Superior temporal gyrus (tissue), 1 donor: ENCODE measurements at regions not wholly inside any gene's neighbourhood (a gene's known extent, or its start where the extent isn't known, plus 50 kb on each side); places are given as distances from the start of the nearest gene placed in this dataset.
"Not testable (repeated sequence)": the region's sequence is repeated elsewhere in the genome, so short reads cannot be mapped to it uniquely, and the experiment has no call there.

ENCODE experiments used
- DNase-seq: peaks from one replicate; pipeline ENCODE4 v3.0.0-alpha.2; 2016; ENCODE audit errors: extremely low spot score

GRCh38 chr12:46492471-46493085, 120.0 kb upstream of the SLC38A2 start:
- no peak for DNase-seq

GRCh38 chr12:46491548-46491947, 119.0 kb upstream of the SLC38A2 start:
- no peak for DNase-seq

- DNase-seq, result no peak
These were observed 118.1 kb upstream of the SLC38A2 start for GRCh38 chr12:46490635-46491034.

GRCh38 chr12:46489951-46490388, 117.4 kb upstream of the SLC38A2 start:
- DNase-seq, result no peak

GRCh38 chr12:46487567-46488131, 115.1 kb upstream of the SLC38A2 start:
- no peak for DNase-seq

- no peak for DNase-seq
These were observed 114.0 kb upstream of the SLC38A2 start for GRCh38 chr12:46486588-46486987.

- DNase-seq, result no peak
These were observed 113.3 kb upstream of the SLC38A2 start for GRCh38 chr12:46485853-46486252.

- no peak for DNase-seq
These were observed 112.0 kb upstream of the SLC38A2 start for GRCh38 chr12:46484396-46485061.

- DNase-seq, result no peak
These were observed 111.2 kb upstream of the SLC38A2 start for GRCh38 chr12:46483572-46484395.

GRCh38 chr12:46480724-46481123, 108.2 kb upstream of the SLC38A2 start:
- DNase-seq, result no peak

- DNase-seq, result no peak
These were observed 107.7 kb upstream of the SLC38A2 start for GRCh38 chr12:46480316-46480715.

GRCh38 chr12:46478123-46478522, 105.5 kb upstream of the SLC38A2 start:
- no peak for DNase-seq

GRCh38 chr12:46477541-46477940, 105.0 kb upstream of the SLC38A2 start:
- DNase-seq, result no peak

- DNase-seq, result no peak
These were observed 103.5 kb upstream of the SLC38A2 start for GRCh38 chr12:46475972-46476645.

GRCh38 chr12:46474385-46474784, 101.8 kb upstream of the SLC38A2 start:
- not testable (repeated sequence) for DNase-seq

GRCh38 chr12:46473634-46474329, 101.2 kb upstream of the SLC38A2 start:
- no peak for DNase-seq

- no peak for DNase-seq
These were observed 100.5 kb upstream of the SLC38A2 start for GRCh38 chr12:46472893-46473633.

- no peak for DNase-seq
These were observed 99.7 kb upstream of the SLC38A2 start for GRCh38 chr12:46472144-46472705.

- DNase-seq, result no peak
These were observed 98.8 kb upstream of the SLC38A2 start for GRCh38 chr12:46471404-46471803.

GRCh38 chr12:46470975-46471374, 98.4 kb upstream of the SLC38A2 start:
- DNase-seq, result no peak
